CMK (cell line): ENCODE measurements at regions not wholly inside any gene's neighbourhood (a gene's known extent, or its start where the extent isn't known, plus 50 kb on each side); places are given as distances from the start of the nearest gene placed in this dataset.

Experiments
- DNase-seq: peaks from one replicate; pipeline ENCODE4 v3.0.0-alpha.2; 2010; ENCODE audit warnings: low read depth

DNA sequence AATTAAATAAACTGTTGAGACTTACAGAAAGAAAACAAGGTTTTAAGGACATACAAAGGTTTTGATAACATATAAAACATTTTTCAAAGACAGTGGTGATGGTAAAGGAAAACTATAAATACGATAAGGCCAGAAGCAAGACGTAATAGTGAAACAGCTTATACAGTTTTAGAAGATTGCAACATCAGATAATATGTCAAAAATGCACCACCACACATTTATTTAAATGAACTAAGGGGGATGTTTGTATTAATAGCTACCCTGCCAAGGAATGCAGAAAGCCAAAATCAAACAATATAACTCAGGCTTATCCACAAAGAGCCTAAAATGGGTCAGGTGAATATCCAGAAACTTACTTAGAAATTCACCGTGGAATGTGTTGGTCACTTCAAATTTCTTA is 981.6 kb upstream of the FAT3 start:
- DNase-seq: no peak

DNA sequence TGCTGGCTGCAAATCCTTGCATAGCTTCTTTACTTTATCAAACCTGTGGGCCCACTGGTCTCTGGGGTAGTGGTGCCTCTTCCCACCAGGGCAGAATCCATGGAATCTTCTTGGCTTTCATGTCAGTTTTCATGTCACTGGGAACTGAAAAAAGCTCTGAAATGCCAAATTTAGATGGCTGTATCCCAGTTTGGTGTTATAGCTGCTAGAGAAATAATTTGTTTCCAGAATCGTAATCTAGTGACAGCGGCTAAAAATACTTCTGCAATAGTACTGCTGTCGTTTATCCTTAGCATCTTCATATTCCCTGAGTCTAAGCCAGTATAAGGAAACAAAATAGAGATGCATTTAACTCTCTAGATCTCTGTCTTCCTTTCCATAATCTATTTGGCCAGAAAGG is 983.4 kb upstream of the FAT3 start:
- DNase-seq: no peak

DNA sequence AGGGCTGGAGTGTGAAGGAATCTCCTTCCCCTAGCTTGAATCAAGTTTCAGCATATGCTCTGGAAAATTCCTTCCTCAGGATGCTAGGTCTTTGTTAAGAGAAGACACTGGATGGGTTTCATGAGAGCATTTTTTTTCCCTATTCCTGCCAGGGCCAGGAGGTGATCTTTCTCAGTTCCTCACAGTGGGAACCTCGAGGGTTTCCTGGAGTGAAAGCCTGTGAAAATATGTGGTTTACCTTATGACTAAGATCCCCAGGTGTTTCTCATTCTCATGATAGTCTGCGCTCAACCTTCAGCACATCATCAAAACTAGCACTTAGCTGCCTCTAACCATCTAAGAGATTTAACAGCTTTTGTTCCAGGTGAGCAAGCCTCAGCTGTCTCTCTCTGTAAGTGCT is 985.3 kb upstream of the FAT3 start:
- DNase-seq: no peak

DNA sequence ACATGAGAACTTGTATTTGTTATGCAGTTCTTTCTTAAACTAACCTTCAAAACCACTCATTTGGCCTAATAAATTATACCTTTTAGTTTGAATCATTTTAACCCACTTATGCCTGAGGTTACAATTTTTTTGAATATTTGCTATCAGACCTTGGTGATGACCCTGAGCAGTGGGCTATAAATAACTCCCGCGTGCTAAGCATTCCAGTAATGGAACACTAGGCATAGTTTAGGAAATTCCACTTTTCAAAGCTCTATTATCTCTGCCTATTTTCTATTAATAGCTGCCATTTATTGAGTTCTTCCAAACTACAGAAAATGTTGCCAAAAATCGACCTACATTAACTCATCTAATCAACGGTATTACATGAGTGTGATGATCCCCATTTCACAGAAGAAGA is 993.4 kb upstream of the FAT3 start:
- DNase-seq: no peak

DNA sequence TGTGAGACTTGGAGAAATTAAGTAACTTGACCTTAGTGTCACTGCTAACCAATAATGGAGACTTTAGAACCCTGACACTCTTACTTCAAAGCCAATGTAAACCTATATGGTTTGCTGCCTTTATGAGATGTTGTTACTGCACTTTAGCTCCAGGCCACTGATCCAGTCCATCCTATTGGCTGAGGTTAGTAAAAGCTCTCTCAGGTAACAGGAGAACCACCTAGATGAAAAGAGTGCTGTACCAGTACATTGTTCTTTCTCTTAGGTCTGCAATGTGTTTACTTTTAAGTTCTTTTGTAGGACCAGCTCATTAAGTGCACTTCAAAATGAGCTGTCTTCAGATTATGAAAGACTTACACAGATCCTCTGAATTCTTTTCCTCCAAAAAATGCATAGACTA is 994.0 kb upstream of the FAT3 start:
- DNase-seq: no peak

DNA sequence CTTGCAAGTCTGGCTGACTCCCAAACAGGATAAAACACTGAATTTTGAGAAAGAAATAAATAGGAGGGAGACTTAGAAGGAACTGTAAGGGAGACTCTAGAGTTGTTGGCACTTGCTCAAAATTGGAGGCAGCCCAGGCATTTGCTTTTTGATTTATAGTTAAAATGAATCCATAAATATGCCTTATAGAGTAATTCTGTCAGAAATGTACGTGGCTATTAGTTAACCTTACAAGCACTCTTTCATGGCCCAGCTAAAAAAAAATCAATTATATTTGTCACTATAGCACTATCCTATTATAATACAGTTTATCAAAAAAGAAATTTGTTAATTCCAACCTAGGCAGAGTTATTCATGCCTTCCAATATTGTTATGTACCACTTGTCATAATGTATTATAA is 1000.0 kb upstream of the CHORDC1 start:
- no peak for DNase-seq

DNA sequence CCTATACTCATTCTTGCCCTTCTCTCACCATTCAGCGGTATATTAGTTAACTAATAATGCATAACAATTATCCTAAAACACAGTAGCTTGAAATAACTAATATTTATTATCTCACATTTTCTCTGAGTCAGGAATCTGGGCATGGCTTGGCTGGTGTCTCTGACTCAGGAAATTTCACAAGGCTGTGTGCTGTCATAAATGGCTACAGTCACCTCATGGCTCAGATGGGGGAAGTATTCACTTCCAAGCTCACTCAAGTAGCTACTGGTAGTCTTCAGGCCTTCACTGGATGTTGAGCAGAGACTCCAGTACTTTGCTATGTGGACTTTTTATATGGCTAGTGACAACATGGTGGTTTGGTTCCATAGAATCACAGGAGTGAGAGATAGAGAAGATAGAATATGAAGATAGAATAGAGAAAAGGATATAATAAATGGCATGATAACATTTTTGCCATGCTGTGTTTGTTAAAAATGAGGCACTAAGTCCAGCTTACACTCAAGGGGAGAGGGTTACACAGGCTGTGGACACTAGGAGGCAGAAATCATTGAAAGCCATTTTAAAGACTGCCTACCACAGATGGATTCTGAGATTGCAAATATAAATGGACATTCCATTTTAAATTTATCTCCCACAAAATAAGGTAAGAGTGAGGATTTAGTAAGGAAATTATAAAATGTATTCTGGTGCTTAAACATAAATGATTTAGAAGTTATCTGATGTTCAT is 997.8 kb upstream of the CHORDC1 start:
- no peak for DNase-seq

DNA sequence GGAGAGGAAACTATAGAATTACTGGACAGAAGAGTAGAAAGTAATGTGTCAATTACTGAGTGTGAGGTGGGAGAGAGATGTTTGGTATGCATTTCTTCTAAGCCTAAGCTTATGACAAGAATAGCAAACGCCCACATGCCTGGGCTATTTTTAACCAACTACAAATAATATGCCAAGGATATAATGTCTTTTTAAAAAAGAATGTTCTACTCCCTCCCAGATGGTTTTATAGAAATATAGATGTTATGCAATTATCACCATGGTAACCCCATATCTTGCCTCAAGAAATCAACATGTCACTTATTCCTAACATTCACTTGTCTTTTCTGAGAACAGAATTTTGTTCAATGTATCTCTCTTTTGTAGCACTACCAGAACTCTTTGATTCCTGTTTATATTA is 996.7 kb upstream of the CHORDC1 start:
- no peak for DNase-seq

DNA sequence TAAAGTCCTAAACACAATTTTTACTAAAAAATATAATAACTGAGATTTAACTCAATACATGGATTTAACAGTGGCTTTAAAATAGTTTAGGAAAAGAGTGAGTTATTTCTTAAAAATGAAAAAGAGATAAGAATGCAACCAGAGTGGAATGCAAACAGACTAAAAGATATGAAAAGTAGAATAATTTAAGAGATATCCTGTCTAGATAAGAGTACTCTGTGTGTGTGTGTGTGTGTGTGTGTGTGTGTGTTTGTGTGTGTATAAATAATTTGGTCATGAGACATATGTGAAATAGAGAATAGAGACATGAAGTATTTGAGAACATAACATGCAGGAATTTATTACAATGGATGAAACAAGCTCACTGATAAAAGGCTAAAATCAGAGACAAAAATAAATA is 986.9 kb upstream of the CHORDC1 start:
- DNase-seq: no peak

DNA sequence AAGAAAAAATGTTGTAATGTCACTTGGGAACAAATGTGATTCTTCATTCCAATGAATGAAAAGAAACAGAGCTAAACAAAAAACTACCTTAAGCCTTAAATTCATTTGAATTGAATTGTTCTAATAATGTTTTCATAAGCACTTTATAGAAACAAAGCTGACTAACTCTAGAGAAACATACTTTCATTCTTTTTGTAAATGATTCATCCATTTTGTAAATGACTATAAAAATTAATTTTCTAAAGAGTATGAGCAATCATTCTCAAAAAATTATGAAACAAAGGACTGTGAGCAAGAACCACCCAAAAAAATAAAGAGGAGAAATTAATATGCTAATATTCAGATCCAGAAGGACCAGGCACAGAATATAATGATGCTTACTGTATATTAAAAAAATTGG is 986.5 kb upstream of the CHORDC1 start:
- no peak for DNase-seq

DNA sequence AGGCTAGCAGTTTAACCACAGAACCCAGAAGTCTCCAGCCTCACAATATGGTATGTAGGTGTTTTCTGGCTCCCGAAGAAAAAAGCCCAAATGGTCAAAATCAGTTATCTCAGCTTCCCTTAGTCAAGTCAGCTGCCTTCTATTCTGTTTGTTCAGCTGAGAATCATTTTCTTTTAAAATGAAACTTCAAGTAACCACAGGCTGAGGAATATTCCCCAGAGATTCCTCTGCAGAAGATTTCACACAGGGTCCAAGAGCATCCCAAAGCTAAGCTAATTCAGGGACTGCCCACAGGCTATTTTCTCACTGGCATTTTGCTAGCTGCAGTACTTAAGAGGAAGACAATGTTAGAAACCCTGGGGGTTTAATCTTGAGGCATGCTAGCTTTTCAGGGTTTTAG is 977.0 kb upstream of the CHORDC1 start:
- no peak for DNase-seq

DNA sequence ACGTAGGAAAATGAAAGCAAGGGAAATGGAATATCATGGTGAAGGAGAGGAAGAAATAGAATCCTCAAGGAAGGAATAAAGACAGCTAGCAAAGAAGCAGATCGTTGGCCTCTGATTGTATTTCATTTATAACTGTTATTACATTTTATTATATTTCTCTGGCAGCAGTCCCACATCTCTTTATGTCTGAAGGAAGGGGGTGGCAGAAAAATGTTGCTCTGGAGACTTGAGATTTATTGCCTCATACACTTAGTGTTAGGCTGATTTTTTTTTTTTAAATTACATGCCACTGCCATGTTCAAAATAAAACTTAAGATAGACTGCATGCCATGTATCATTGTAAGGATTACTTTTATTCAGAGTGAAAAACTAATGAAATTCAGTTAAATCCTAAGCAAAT is 971.7 kb upstream of the CHORDC1 start:
- no peak for DNase-seq

DNA sequence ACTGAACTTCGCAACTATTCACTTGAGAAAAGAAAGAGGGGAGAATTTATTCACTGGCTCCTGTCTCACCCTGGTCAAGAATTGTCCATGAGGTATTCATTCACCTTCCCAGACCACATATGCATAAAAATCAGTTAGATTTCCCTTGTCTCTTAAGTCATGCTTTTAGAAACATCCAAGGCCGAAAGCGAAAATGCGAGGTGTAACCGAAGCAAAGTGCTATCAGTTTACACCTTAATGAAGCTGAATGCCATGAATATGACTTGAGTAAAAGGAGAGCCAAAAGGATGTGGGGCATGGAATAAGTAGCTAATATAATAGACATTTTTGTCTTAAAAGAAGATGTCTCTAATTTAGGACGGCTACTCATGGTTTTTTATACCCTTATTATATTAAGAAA is 965.6 kb upstream of the CHORDC1 start:
- DNase-seq: no peak

DNA sequence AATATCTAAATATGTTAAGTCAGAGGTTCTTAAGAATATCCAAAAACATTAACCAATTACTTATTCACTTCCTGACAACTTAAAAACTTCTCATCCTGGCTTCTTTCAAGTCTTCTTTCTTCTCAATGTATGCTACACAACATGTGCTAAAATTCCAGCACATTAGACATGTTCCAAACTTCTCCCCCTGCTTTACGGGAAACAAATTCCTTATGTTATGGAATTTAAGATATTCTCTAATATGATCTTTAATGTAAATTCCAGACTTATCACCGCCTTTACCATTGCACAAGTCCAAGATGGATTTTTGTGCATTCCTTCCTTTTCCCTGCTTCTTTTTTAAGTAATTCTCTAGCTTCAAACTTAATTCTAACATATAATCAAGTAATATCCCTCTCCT is 964.5 kb upstream of the CHORDC1 start:
- DNase-seq: no peak

DNA sequence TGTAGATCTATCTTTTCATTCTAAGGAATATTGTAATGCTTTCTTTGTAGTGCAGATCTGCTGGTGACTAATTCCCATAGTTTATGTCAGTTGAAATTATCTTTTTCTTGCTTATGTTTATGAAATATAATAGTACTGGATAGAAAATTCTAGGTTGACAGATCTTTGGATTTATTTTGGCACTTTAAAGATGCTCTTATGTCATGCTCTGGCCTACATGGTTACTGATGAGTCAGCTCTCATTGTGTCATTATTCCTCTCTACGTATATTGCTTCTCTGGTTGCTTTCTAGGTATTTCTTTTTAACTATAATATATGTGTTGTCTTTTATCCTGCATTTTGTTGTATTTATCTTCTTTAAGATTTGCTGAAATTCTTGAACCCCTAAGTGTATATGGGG is 955.5 kb upstream of the CHORDC1 start:
- no peak for DNase-seq

DNA sequence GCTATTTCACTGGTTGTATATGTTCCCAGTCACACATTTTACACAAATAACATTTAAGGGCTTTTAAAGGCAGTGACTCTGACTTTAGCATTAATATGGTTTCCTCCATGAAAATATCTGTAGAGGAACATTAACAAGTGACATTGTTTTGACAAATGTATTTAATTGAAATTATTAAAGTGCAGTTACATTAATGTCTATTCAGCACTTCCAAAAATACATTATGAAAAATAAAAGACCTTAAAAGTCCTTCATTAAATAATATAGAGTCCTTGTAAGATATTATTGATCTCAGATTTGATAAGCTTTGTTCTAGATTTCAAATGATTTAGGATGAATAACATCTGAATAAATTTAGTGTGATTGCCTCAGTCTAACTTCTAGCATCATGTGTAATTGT is 951.9 kb upstream of the CHORDC1 start:
- DNase-seq: no peak

DNA sequence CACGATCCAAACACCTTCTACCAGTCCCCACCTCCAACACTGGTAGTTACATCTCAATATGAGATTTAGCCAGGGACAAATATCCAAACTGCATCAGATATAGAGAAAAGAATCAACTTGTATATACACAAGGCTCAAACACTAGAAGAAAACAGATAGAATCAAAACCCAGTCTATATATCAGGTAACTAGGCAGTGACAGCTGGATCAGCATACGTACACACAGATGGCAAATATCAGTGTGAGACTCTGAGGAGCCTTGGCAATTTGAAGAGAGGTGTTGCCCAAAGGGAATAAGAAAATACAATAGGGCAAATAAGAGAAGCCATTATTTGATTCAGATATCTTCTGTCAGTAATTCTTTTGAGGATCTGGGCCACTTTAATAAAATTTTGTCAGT is 951.3 kb upstream of the CHORDC1 start:
- DNase-seq: no peak

DNA sequence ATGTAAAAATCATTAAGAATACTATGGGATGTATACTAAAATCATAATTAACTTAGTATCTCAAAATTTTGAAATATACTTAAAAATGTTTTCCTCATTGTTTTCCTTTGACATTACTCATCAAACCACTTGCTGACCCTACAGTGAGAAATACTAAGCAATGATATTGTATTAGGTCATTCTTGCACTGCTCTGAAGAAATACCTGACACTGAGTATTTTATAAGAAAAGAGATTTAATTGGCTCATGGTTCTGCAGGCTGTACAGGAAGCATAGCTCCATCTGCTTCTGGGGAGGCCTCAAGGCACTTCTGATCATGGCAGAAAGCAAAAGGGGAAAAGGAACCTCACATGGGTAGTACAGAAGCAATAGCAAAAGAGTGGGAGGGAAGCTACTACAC is 950.9 kb upstream of the CHORDC1 start:
- DNase-seq: no peak

DNA sequence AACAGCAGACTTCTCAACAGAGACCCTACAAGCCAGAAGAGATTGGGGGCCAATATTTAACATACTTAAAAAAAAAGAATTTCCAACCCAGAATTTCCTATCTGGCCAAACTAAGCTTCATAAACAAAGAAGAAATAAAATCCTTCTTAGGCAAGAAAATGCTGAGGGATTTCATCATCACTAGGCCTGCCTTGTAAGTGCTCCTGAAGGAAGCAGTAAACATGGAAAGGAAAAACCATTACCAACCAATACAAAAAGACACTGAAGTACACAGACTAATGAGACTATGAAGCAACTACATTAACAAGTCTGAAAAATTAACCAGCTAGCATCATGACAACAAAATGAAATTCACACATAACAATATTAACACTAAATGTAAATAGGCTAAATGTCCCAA is 947.9 kb upstream of the CHORDC1 start:
- no peak for DNase-seq

DNA sequence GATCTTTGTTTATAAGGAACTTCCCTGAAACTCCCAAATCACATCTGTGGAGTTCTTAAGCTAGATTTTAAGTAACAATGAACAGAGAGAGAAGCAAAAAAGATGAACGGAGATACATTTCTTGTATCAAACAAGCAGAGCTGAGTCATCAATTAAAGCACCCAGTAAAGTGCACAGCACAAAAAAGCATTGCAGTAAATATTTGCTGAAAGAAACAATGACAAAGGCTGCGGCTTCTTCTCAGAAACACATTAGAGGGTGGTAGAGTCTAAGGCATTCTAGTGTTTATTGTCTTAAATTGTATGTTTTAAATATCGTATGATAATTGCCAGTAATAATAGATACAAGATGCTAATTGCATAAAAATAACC is 941.6 kb upstream of the CHORDC1 start:
- no peak for DNase-seq

DNA sequence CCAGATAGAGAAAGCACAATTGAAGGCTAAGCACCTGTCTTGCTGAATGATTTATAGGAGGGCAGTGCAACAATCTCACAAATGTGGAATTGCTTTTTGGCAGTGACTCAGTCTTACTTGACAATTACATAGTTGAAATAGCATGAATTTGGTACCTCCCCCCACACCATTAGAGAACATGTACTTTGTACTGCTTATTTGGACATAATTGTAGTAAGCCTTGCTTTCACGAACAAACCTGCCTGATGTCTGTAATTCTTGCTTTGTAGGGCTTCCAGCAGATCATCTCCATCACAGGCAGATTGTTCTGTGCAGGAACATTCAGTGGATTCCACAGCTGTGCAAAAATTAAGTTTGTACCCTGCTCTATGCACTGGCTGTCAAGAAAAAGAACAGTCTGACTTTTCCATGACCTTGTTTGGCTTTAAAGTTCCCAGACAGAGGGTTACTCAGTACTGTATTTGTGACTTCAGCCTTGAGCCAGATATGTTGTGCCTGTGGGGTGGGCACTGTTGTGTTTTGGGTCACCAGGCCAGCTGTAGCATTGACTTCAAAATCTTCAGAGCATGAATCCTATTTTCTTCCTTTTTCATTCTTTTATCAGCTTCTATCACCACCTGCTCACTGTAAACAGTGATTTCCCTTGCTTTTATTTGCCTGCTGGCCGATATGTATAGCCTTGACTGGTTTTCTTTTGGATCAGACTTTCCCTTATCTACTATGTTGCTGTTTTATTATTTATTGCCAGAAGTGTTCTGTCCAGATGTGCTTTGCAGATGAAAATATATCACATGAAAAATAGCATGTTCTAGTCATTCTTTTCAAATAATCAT is 941.0 kb upstream of the CHORDC1 start:
- no peak for DNase-seq

DNA sequence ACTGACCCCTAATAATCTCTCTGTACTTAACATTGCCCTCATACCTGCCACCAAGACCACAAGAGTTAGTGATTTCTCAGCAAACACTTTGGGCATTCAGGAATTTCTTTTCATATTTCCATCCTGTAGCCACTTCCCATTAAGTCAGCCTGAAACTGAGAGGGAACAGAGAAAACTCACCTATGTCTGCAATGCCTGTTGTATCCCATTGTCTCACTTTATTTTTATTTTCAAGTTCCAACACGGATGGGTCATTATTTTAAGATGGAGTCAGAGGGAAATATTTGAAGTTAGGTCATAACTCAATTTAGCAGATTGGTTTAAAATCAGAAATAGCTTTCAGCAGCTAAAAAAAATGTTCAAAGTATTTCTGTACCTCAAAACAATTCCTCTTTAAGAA is 937.8 kb upstream of the CHORDC1 start:
- DNase-seq: no peak

DNA sequence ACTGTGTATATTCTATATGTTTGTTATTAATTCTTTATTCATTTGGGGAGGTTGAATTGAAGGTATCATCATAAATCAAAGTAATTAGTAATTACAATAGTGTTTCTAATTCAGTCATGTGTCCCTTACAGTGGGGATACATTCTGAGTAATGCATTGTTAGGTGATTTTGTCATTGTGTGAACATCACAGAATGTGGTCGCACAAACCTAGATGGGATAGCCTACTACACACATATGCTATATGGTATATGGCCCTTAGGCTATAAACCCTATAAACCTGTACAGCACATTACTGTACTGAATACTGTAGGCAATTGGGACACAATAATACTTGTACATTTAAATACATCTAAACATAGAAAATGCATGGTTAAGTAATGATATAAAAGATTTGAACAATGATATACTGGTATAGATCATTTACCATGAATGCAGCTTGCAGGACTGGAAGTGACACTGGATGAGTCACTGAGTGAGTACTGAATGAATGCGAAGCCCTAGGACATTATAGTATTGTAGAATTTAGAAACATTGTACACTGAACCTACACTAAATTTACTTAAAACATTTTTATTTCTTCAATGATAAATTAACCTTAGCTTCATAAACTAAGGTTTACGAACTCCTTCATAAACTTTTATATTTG is 936.2 kb upstream of the CHORDC1 start:
- DNase-seq: no peak
